Motor neuron (in vitro differentiated cells): ENCODE measurements at regions not wholly inside any gene's neighbourhood (a gene's known extent, or its start where the extent isn't known, plus 50 kb on each side); places are given as distances from the start of the nearest gene placed in this dataset.
"Not testable (repeated sequence)": the region's sequence is repeated elsewhere in the genome, so short reads cannot be mapped to it uniquely, and the experiment has no call there.

Experiments used
- ATAC-seq, 8 experiments: fragments of 200-7000 bp; cut with Tn5 transposase; replicated peaks in 6 of 8; 2 replicates each; pipeline ENCODE4 v1.8.0; 2021; ENCODE audit warnings: mild to moderate bottlenecking in 8 of 8, moderate library complexity in 8 of 8
- H3K27ac ChIP-seq, 2 donors: fragments of 250-450 bp; sonication (Bioruptor Pico); 2 replicates each; pipeline ENCODE4 v1.9.0; 2021; ENCODE audit warnings: antibody characterized with exemption in 2 of 2, mild to moderate bottlenecking in 2 of 2, moderate library complexity in 1 of 2
- H3K4me1 ChIP-seq, 2 donors: fragments of 250-450 bp; sonication (Bioruptor Pico); replicated peaks in 1 of 2; 2 replicates each; pipeline ENCODE4 v1.6.1; 2021; ENCODE audit warnings: antibody characterized with exemption in 2 of 2, mild to moderate bottlenecking in 2 of 2, moderate library complexity in 1 of 2
- H3K4me3 ChIP-seq, 5 donors: fragments of 250-450 bp; sonication (Bioruptor Pico); 2 replicates each; pipeline ENCODE4 v1.9.0; 2021; ENCODE audit warnings: antibody characterized with exemption in 5 of 5, mild to moderate bottlenecking in 5 of 5, moderate library complexity in 4 of 5
- WGBS, 10 experiments: fragments of 450-650 bp; shearing (Covaris generic); methylation state at CpG; one replicate each; pipeline ENCODE4 v1.0.0; 2022; 5-methylcytosine and 5-hydroxymethylcytosine counted together
- in situ Hi-C, 9 experiments: fragments of 400-800 bp; cut with MboI; loops; one replicate each; pipeline ENCODE4 v1.15.0; 2021; ENCODE audit warnings: low sequenced_read_pairs in 9 of 9, low pct_unique_long_range_greater_than_20kb in 2 of 9; ENCODE audit not compliant: unreplicated experiment in 9 of 9

DNA sequence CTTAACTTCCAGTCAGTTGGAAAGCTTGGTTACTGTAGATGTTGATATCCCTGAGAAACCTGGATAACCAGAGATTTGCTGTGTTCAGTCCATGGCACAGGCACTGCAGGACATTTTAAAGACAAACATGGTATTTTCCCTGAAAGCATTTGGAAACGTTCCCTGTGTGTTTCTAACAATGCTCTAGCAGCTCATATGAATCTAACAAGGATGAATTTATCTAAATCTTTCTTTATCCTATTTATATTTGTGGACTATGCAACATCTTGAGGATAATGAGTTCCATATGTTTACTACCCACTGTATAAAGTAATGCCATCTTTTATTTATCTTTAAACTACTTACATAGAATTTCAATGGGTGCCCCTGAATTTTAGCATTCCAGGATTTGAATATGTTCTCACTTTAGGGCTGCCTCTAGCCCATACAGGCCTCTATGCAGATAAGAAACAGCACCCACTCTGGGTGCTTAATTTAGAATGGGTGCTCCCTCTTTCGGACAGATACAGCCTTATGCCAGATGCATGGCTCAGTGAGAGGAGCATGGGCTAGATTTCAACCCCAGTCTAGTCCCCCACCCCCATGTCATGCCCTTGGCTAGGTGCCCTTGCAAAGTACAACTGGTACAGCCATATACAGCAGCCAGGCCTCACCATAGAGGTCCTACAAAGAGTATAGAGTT is 50.6 kb upstream of the NEMP2 start:
- Histone ChIP-seq H3K4me3 (no peak overlapping the region), H3K4me1 (no peaks in the 10 kb centered on the region), H3K27ac (no peak overlapping the region)
- peak in 3 of 8 experiments; percentile 27 to 89 (median 35) for ATAC-seq
- WGBS, 10 experiments, result 0 to 91% (median 53%) methylated on average over 1 to 2 of the region's 2 CpGs; no CpG with 5 or more reads in 1 of the 10 experiments
- in situ Hi-C loops, result no loop called here

DNA sequence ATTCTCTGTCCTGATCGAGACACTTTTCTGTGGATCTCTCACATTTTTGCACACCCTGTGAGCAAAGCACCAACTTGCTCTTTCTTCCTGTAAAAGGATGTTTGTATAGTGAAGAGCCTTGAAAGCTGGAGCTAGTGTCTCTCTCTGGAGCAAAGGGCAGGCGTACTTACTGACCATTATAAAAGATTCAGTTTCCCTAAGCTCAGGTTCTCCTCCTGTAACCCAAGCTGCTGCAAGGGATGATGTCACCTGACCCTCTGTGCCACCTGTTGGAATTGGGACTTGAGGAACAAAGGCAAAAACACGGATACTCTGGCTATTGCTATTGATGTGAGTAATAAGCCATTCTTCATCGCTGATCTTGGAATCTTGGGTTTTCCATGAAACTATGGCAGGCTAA is 52.6 kb upstream of the NEMP2 start:
- WGBS, 10 experiments, result 60 to 100% (median 89%) methylated on average over 1 to 3 of the region's 4 CpGs; no CpG with 5 or more reads in 2 of the 10 experiments
- no peaks in the 10 kb centered on the region for H3K4me1 ChIP-seq
- no peak for ATAC-seq
- H3K4me3 ChIP-seq, result no peak overlapping the region
- in situ Hi-C loops, result no loop called here
- H3K27ac ChIP-seq, result no peak overlapping the region

DNA sequence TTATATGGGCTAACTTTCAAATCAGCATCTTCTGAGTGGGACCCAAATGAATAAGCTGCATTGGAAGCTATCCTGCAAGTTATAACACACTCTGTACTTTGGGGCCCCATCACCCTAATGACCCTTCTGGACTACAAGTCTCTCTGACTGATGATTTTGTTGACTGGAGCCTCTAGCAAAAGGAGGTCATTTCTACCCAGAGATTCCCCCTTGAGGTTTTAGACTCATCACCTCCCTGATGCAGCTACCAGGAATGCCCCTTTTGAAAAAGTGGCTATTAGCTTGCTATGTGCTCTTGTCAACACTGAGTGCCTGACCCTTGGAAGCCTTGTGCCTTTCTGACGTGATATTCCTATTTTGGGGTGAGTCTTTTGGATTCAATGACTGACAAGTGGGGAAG is 54.5 kb upstream of the NEMP2 start:
- in situ Hi-C loops, result no loop called here
- ATAC-seq, result no peak
- H3K4me1 ChIP-seq, result no peaks in the 10 kb centered on the region
- 60 to 100% (median 92%) methylated on average over 1 of the region's 1 CpG; no CpG with 5 or more reads in 6 of the 10 experiments for WGBS, 10 experiments
- H3K27ac ChIP-seq, result no peak overlapping the region
- H3K4me3 ChIP-seq, result no peak overlapping the region

- Histone ChIP-seq H3K4me3 (no peak overlapping the region), H3K4me1 (no peaks in the 10 kb centered on the region), H3K27ac (no peak overlapping the region)
- WGBS, 10 experiments, result 86 to 100% (median 100%) methylated on average over 1 to 3 of the region's 3 CpGs; no CpG with 5 or more reads in 1 of the 10 experiments
- no peak for ATAC-seq
- in situ Hi-C loops, result no loop called here
Observed at GRCh38 chr2:190591437-190591836, 56.9 kb upstream of the NEMP2 start.

DNA sequence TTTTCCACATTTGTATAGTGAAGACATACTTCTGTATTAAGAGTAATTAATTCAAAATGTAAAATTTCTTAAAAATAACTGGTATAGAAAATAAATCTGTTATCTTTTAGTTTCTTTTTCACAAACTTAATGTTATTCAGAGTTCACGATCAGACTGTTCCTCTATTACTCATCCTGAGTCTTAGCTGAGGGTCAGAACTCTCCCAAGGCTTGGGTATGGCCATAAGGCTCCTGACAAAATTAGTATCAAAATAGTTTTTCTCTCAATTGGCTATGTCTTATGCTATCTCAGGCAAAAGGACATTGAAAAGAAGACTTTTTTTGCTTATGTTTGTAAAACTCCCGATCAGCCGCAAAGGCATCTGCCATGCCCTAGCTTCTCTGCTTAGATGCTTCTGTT is 56.1 kb upstream of the NAB1 start:
- WGBS, 10 experiments, result 50 to 100% (median 98%) methylated on average over 1 to 3 of the region's 3 CpGs; no CpG with 5 or more reads in 2 of the 10 experiments
- ATAC-seq, result peak in 1 of 8 experiments; percentile 29
- in situ Hi-C loops, result no loop called here
- Histone ChIP-seq H3K27ac (no peak overlapping the region), H3K4me3 (no peak overlapping the region), H3K4me1 (no peaks in the 10 kb centered on the region)

DNA sequence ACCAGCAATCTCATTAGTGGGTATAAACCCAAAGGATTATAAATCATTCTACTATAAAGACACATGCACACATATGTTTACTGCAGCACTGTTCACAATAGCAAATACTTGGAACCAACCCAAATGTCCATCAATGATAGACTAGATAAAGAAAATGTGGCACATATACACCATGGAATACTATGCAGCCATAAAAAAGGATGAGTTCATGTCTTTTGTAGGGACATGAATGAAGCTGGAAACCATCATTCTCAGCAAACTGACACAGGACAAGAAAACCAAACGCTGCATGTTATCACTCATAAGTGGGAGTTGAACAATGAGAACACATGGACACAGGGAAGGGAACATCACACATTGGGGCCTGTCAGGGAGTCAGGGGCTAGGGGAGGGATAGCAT is 53.0 kb upstream of the NAB1 start:
- 80 to 100% (median 85%) methylated on average over 1 of the region's 1 CpG; no CpG with 5 or more reads in 6 of the 10 experiments for WGBS, 10 experiments
- H3K27ac ChIP-seq, ATAC-seq, H3K4me3 ChIP-seq, in situ Hi-C loops, H3K4me1 ChIP-seq: not testable (repeated sequence)

GRCh38 chr2:190596993-190597392 is 51.9 kb upstream of the NAB1 start:
- H3K27ac ChIP-seq, result no peak overlapping the region
- H3K4me3 ChIP-seq, result no peak overlapping the region
- WGBS, 10 experiments, result 17 to 89% (median 60%) methylated on average over 1 to 4 of the region's 4 CpGs; no CpG with 5 or more reads in 1 of the 10 experiments
- in situ Hi-C loops, result no loop called here
- ATAC-seq, result peak in 1 of 8 experiments; percentile 61
- no peaks in the 10 kb centered on the region for H3K4me1 ChIP-seq

DNA sequence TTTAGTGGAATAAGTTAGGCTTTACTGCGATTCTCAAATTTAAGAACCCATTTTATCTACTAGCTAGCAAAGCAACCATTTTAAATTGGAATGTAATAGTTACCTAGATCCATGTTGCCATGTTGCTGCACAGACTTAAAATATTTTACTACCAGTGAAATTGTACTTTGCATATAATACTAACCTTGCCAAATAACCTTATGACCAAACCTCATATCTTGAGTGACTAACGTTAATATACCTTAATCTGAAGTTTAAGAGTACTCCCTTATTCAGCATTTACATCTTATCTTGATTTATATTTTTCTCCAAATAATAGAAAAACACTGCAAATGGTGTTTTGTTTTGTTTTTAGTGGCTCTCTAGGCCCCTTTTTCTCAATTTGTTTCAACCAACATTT is 50.3 kb upstream of the NAB1 start:
- Histone ChIP-seq H3K4me3 (no peak overlapping the region), H3K4me1 (no peaks in the 10 kb centered on the region), H3K27ac (no peak overlapping the region)
- ATAC-seq, result no peak
- WGBS, 10 experiments, result 44 to 100% (median 94%) methylated on average over 1 to 2 of the region's 2 CpGs; no CpG with 5 or more reads in 2 of the 10 experiments
- in situ Hi-C loops, result no loop called here

DNA sequence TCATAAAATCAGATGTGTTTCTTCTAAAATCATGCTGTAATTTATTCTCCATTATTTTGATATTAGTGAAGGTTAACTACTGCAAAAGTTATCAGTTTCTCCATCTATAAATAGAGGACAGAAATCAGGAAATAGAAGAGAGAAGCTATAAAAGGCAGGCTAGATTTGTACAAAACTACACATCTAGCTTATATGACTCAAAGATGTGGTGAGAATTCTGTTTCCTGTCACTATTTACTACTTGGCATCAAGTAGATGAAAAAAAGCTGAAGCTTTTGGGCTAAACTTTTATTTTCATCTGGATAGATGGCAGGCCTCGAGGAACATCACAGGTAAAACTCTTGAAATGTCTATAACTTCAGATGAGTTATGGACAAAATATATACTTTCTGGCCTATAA is 49.8 kb upstream of the NAB1 start:
- 75 to 100% (median 100%) methylated on average over 1 of the region's 1 CpG; no CpG with 5 or more reads in 5 of the 10 experiments for WGBS, 10 experiments
- no peak for ATAC-seq
- H3K4me1 ChIP-seq, result no peaks in the 10 kb centered on the region
- H3K27ac ChIP-seq, result no peak overlapping the region
- in situ Hi-C loops, result no loop called here
- H3K4me3 ChIP-seq, result no peak overlapping the region
